ENCODE measurements at regions not wholly inside any gene's neighbourhood (a gene's known extent, or its start where the extent isn't known, plus 50 kb on each side); places are given as distances from the start of the nearest gene placed in this dataset.

DNA sequence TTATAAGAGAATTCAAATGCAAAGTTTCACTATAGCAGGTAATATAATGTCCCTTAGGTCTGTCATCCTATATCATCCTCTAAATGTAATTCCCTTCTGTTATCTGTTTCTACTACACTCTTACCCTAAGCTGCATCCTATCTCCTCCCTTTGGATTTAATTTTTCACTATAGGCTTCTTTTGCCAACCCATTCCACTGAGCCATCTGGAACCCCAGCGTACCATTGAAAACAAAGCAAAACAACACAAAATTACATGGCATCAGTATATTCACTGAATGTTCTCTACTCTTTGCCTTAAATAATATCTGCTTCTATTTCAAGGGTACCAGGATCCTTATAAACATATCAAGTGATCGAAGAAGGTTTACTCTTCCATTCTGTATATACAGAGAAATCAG lies 1530.2 kb upstream of the LRRTM3 start:
- TF ChIP-seq ZNF707 (tag by site-specific recombination; IDR thresholded peaks at IDR 0.05) (no peak), ZNF114 (tag by site-specific recombination; IDR thresholded peaks at IDR 0.05) (no peak), ZNF561 (tag by site-specific recombination; IDR thresholded peaks at IDR 0.05; ENCODE audit: borderline replicate concordance) (no peak), ZBTB21 (tag by site-specific recombination; IDR thresholded peaks at IDR 0.05) (no peak), ZNF146 (tag by site-specific recombination; IDR thresholded peaks at IDR 0.05) (no peak), ZNF239 (tag by site-specific recombination; IDR thresholded peaks at IDR 0.05) (no peak)
- TF ChIP-seq, protein P1, sequence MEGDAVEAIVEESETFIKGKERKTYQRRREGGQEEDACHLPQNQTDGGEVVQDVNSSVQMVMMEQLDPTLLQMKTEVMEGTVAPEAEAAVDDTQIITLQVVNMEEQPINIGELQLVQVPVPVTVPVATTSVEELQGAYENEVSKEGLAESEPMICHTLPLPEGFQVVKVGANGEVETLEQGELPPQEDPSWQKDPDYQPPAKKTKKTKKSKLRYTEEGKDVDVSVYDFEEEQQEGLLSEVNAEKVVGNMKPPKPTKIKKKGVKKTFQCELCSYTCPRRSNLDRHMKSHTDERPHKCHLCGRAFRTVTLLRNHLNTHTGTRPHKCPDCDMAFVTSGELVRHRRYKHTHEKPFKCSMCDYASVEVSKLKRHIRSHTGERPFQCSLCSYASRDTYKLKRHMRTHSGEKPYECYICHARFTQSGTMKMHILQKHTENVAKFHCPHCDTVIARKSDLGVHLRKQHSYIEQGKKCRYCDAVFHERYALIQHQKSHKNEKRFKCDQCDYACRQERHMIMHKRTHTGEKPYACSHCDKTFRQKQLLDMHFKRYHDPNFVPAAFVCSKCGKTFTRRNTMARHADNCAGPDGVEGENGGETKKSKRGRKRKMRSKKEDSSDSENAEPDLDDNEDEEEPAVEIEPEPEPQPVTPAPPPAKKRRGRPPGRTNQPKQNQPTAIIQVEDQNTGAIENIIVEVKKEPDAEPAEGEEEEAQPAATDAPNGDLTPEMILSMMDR (tag by site-specific recombination; IDR thresholded peaks at IDR 0.05), result no peak
- TF ChIP-seq, protein P2, sequence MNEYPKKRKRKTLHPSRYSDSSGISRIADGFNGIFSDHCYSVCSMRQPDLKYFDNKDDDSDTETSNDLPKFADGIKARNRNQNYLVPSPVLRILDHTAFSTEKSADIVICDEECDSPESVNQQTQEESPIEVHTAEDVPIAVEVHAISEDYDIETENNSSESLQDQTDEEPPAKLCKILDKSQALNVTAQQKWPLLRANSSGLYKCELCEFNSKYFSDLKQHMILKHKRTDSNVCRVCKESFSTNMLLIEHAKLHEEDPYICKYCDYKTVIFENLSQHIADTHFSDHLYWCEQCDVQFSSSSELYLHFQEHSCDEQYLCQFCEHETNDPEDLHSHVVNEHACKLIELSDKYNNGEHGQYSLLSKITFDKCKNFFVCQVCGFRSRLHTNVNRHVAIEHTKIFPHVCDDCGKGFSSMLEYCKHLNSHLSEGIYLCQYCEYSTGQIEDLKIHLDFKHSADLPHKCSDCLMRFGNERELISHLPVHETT (tag by site-specific recombination; IDR thresholded peaks at IDR 0.05), result no peak
